ENCODE measurements at regions not wholly inside any gene's neighbourhood (a gene's known extent, or its start where the extent isn't known, plus 50 kb on each side); places are given as distances from the start of the nearest gene placed in this dataset.

DNA sequence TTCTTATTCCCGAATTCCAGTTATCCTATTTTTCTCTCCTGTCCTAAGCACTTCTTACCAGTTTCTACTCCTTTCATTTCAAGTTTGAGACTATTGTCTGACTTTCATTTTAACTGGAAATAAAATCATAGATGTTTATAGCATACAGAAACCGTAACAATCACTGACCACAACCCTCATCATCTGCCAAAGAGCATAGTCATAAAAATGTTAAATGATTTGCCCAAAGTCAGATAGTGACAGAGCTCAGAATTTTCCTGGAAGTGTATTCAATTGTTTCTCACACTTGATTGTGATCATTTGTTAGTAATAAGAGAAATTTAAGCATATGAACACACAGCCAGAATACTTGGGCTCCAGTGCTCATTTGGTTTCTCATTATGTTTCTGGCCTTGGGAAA is 250.5 kb upstream of the PCDH15 start:
- no peak for DNase-seq (ENCODE audit: low read depth in 1 of 2, low spot score in 1 of 2)
- in situ Hi-C loops (cut with HindIII; ENCODE audit: low pct_unique_long_range_greater_than_20kb, low sequenced_read_pairs), result no loop called here
- no peak for TF ChIP-seq JUND (IDR thresholded peaks at IDR 0.05; ENCODE audit: low read depth)

GRCh38 chr10:55048830-55049498 is 247.9 kb upstream of the PCDH15 start:
- no peak for DNase-seq (ENCODE audit: low read depth in 1 of 2, low spot score in 1 of 2)
- in situ Hi-C loops (cut with HindIII; ENCODE audit: low pct_unique_long_range_greater_than_20kb, low sequenced_read_pairs), result no loop called here
- no peak for TF ChIP-seq JUND (IDR thresholded peaks at IDR 0.05; ENCODE audit: low read depth)

- DNase-seq (ENCODE audit: low read depth in 1 of 2, low spot score in 1 of 2), result no peak
- no peak for TF ChIP-seq JUND (IDR thresholded peaks at IDR 0.05; ENCODE audit: low read depth)
- in situ Hi-C loops (cut with HindIII; ENCODE audit: low pct_unique_long_range_greater_than_20kb, low sequenced_read_pairs), result no loop called here
Observed at GRCh38 chr10:55043540-55043939, 242.5 kb upstream of the PCDH15 start.

DNA sequence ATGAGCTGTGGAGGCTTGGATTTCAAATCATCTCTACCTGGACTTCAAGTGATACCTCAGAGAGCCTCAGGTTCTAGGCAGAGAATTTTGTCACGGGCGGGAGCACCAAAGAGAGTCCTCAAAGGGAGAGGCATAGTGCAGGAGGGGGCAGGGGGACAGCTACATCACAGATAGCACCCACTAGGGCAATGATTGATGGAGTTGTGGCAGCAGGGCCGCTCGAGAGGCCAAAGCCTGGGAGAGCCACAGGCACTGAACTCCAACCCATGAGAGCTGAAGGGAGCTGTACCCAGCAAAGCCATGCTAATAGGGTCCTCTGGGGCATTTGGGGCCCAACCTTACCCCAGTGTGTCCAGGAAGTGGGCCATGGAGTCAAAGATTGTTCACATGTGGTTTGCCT is 232.0 kb upstream of the PCDH15 start:
- in situ Hi-C loops (cut with HindIII; ENCODE audit: low pct_unique_long_range_greater_than_20kb, low sequenced_read_pairs), result no loop called here

DNA sequence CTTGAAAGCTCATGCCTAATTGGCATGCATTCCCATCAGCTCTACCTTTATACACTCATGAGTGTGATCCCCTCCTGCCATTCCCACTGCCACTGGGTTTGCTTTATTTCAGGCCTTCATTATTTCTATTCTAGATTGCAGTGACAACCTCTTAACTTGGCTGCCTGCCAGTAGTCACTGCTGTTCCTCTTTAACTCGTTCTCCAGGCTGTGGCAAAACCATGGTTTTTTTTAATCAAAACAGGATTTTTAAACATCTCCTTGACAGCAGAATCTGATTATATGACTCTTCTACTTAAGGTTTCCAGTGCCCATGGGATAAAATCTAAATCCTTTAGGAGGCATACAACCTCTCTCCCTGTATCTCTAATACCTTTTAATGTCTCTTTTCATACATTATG is 223.7 kb upstream of the PCDH15 start:
- in situ Hi-C loops (cut with HindIII; ENCODE audit: low pct_unique_long_range_greater_than_20kb, low sequenced_read_pairs), result no loop called here
- no peak for TF ChIP-seq JUND (IDR thresholded peaks at IDR 0.05; ENCODE audit: low read depth)
- DNase-seq (ENCODE audit: low read depth in 1 of 2, low spot score in 1 of 2), result no peak

More for the DNA sequence above, 232.0 kb upstream of the PCDH15 start:
- TF ChIP-seq JUND (IDR thresholded peaks at IDR 0.05; ENCODE audit: low read depth), result no peak
- DNase-seq (ENCODE audit: low read depth in 1 of 2, low spot score in 1 of 2), result no peak

- in situ Hi-C loops (cut with HindIII; ENCODE audit: low pct_unique_long_range_greater_than_20kb, low sequenced_read_pairs), result no loop called here
- no peak for TF ChIP-seq JUND (IDR thresholded peaks at IDR 0.05; ENCODE audit: low read depth)
Observed at GRCh38 chr10:55019439-55019838, 218.4 kb upstream of the PCDH15 start.

DNA sequence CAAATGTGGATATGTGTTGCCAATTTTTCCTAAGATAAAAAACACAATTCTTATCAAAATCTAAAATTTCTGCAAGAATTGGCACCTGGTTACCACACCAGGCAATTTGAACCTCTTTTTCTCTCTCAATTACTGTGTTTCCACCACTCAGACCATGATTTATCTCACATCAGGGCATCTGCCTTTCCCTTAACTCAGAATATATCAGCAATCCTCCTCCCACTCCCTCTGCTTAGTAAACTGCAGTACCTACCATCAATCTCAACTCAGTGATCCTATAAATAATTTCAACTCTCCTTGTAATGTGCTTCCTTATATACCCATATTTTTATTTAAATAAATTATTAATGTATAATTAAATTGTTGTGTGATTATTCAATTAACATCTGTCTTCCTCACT is 212.3 kb upstream of the PCDH15 start:
- DNase-seq (ENCODE audit: low read depth in 1 of 2, low spot score in 1 of 2), result no peak
- in situ Hi-C loops (cut with HindIII; ENCODE audit: low pct_unique_long_range_greater_than_20kb, low sequenced_read_pairs), result no loop called here
- no peak for TF ChIP-seq JUND (IDR thresholded peaks at IDR 0.05; ENCODE audit: low read depth)

More at GRCh38 chr10:55019439-55019838, 218.4 kb upstream of the PCDH15 start:
- no peak for DNase-seq (ENCODE audit: low read depth in 1 of 2, low spot score in 1 of 2)

GRCh38 chr10:55002420-55002819 is 201.4 kb upstream of the PCDH15 start:
- in situ Hi-C loops (cut with HindIII; ENCODE audit: low pct_unique_long_range_greater_than_20kb, low sequenced_read_pairs), result no loop called here
- TF ChIP-seq JUND (IDR thresholded peaks at IDR 0.05; ENCODE audit: low read depth), result no peak
- no peak for DNase-seq (ENCODE audit: low read depth in 1 of 2, low spot score in 1 of 2)

GRCh38 chr10:55001422-55001821 is 200.4 kb upstream of the PCDH15 start:
- no peak for TF ChIP-seq JUND (IDR thresholded peaks at IDR 0.05; ENCODE audit: low read depth)
- in situ Hi-C loops (cut with HindIII; ENCODE audit: low pct_unique_long_range_greater_than_20kb, low sequenced_read_pairs), result no loop called here
- no peak for DNase-seq (ENCODE audit: low read depth in 1 of 2, low spot score in 1 of 2)

DNA sequence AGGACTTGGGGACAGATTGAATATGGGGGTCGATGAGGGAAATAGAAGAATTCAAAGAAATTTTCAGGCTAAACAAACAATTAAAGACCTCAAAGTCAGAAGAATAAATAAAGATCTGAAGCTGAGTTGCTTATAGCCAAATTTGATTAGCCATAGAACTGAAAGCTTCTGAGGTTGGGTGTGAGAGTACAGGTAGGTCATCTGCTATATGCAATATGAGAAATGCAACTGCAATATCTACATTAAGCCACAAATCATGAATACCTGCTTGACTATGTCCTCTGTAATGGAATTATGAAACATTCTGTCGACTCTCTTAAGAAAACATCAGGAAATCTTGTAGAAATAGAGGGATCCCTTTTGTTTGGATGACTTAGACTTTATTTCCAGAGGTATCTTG is 192.1 kb upstream of the PCDH15 start:
- TF ChIP-seq JUND (IDR thresholded peaks at IDR 0.05; ENCODE audit: low read depth), result no peak
- DNase-seq (ENCODE audit: low read depth in 1 of 2, low spot score in 1 of 2), result no peak
- in situ Hi-C loops (cut with HindIII; ENCODE audit: low pct_unique_long_range_greater_than_20kb, low sequenced_read_pairs), result no loop called here

DNA sequence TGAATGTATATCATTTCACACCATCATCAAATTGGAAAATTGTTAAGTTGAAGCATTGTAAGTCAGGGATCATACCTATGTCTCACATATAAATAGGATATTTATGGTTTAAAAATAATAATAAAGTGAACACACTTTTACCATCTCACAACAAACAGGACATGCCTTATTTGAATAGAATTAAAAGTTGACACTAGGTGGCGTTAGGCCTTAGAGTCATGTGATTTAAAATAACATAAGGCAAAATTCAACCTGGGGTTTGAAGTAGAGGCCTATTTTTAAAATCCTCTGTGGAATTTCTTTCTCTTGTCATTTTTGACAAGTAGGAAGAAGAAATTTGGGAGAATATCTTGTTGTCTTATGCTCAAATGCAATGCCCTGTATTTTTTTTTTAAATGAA is 184.7 kb upstream of the PCDH15 start:
- in situ Hi-C loops (cut with HindIII; ENCODE audit: low pct_unique_long_range_greater_than_20kb, low sequenced_read_pairs), result no loop called here
- peak in 1 of 2 experiments; percentile 58 for DNase-seq (ENCODE audit: low read depth in 1 of 2, low spot score in 1 of 2)

GRCh38 chr10:54983255-54983654 is 182.2 kb upstream of the PCDH15 start:
- DNase-seq (ENCODE audit: low read depth in 1 of 2, low spot score in 1 of 2), result no peak
- no peak for TF ChIP-seq JUND (IDR thresholded peaks at IDR 0.05; ENCODE audit: low read depth)
- in situ Hi-C loops (cut with HindIII; ENCODE audit: low pct_unique_long_range_greater_than_20kb, low sequenced_read_pairs), result no loop called here

More for the DNA sequence above, 184.7 kb upstream of the PCDH15 start:
- TF ChIP-seq JUND (IDR thresholded peaks at IDR 0.05; ENCODE audit: low read depth), result no peak

DNA sequence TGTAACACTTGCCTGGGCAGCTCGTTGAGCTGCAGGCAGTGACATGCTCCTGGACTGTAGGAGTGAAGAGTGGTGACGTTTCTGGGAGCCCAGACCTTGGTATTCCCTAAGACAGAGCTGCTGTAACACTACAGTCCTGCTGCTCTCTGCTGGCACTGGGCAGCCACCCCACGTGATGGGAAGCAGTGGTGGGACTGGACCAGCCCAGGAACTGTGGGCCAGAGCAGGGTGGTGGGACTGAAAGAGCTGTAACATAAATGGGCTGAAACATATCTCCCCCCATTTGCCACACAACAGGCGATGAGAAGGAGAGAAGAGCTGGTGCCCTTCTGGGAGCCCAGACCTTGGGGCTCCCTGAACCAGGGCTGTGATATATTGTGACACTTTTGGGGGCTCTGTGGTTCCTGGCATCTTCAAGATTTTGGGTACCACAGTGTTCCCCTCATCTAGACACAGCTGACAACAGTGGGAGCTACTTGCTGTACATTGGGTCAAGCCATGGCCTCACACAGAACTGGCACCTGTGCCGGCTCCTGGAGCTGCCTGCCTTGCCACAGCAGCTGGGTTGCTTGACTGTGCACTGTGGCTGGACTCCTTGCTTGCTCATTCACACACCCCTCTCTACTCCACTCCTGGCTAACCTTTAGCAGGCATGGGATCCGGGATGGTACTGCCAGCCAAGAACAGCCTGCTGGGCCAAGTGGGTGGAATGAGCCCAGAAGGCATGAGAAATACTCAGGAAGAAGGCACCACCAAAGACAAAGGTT is 161.3 kb upstream of the PCDH15 start:
- in situ Hi-C loops (cut with HindIII; ENCODE audit: low pct_unique_long_range_greater_than_20kb, low sequenced_read_pairs), result no loop called here
- no peak for DNase-seq (ENCODE audit: low read depth in 1 of 2, low spot score in 1 of 2)
- no peak for TF ChIP-seq JUND (IDR thresholded peaks at IDR 0.05; ENCODE audit: low read depth)
